H9 (cell line): ENCODE measurements at regions not wholly inside any gene's neighbourhood (a gene's known extent, or its start where the extent isn't known, plus 50 kb on each side); places are given as distances from the start of the nearest gene placed in this dataset.

Experiments used
- DNase-seq: peaks from one replicate; pipeline ENCODE4 v3.0.0-alpha.2; 2017
- H2AFZ ChIP-seq: one replicate; pipeline ENCODE4 v1.6.1; 2013; ENCODE audit warnings: mild to moderate bottlenecking, low read length, control low read depth, moderate library complexity
- H2AK5ac ChIP-seq: 2 replicates; pipeline ENCODE4 v1.6.1; 2013; ENCODE audit warnings: low read length, control low read depth, mixed read lengths; ENCODE audit not compliant: insufficient read length
- H2BK120ac ChIP-seq: one replicate; pipeline ENCODE4 v1.6.1; 2013; ENCODE audit warnings: low read depth, mild to moderate bottlenecking, low read length, control low read depth, inconsistent platforms; ENCODE audit not compliant: poor library complexity, severe bottlenecking
- H2BK12ac ChIP-seq: 2 replicates; pipeline ENCODE4 v1.6.1; 2013; ENCODE audit warnings: low read length, control low read depth, mixed read lengths, low read depth; ENCODE audit not compliant: insufficient read length
- H2BK15ac ChIP-seq: 2 replicates; pipeline ENCODE4 v1.6.1; 2013; ENCODE audit warnings: low read depth, low read length, control low read depth
- H2BK20ac ChIP-seq: one replicate; pipeline ENCODE4 v1.6.1; 2013; ENCODE audit warnings: low read depth, mild to moderate bottlenecking, low read length, control low read depth, inconsistent platforms; ENCODE audit not compliant: poor library complexity, severe bottlenecking
- H2BK5ac ChIP-seq: 2 replicates; pipeline ENCODE4 v1.6.1; 2013; ENCODE audit warnings: low read length, control low read depth, mixed read lengths; ENCODE audit not compliant: insufficient read length
- H3K14ac ChIP-seq: 2 replicates; pipeline ENCODE4 v1.6.1; 2013; ENCODE audit warnings: low read length, control low read depth; ENCODE audit not compliant: insufficient read depth
- H3K18ac ChIP-seq: 2 replicates; pipeline ENCODE4 v1.6.1; 2013; ENCODE audit warnings: low read depth, mild to moderate bottlenecking, mixed read lengths, low read length, control low read depth; ENCODE audit not compliant: insufficient read length
- H3K23ac ChIP-seq: 2 replicates; pipeline ENCODE4 v1.6.1; 2013; ENCODE audit warnings: low read length, control low read depth, mixed read lengths, low read depth; ENCODE audit not compliant: insufficient read length
- H3K23me2 ChIP-seq: 2 replicates; pipeline ENCODE4 v1.6.1; 2013; ENCODE audit warnings: low read depth, mild to moderate bottlenecking, mixed read lengths, low read length, control low read depth; ENCODE audit not compliant: insufficient read length, poor library complexity, severe bottlenecking
- H3K27ac ChIP-seq: 2 replicates; pipeline ENCODE4 v1.5.1; 2013; ENCODE audit warnings: low read length, control low read depth, mixed read lengths, low read depth; ENCODE audit not compliant: insufficient read length
- H3K27me3 ChIP-seq: 2 replicates; pipeline ENCODE4 v1.6.1; 2013; ENCODE audit warnings: low read length, control low read depth, inconsistent platforms; ENCODE audit not compliant: insufficient read depth
- H3K4ac ChIP-seq: 2 replicates; pipeline ENCODE4 v1.6.1; 2013; ENCODE audit warnings: low read depth, mild to moderate bottlenecking, control low read depth, inconsistent platforms, low read length, moderate library complexity
- H3K4me1 ChIP-seq: 2 replicates; pipeline ENCODE4 v1.6.1; 2013; ENCODE audit warnings: low read length, control low read depth, inconsistent platforms; ENCODE audit not compliant: insufficient read depth
- H3K4me2 ChIP-seq: 2 replicates; pipeline ENCODE4 v1.6.1; 2013; ENCODE audit warnings: low read length, control low read depth, mixed read lengths; ENCODE audit not compliant: insufficient read length, insufficient read depth
- H3K56ac ChIP-seq: 2 replicates; pipeline ENCODE4 v1.6.1; 2013; ENCODE audit warnings: low read depth, mild to moderate bottlenecking, mixed read lengths, low read length, control low read depth; ENCODE audit not compliant: insufficient read length
- H3K79me1 ChIP-seq: 2 replicates; pipeline ENCODE4 v1.6.1; 2013; ENCODE audit warnings: low read depth, mild to moderate bottlenecking, moderate library complexity, low read length, control low read depth, inconsistent platforms; ENCODE audit not compliant: insufficient read depth, poor library complexity, severe bottlenecking
- H3K79me2 ChIP-seq: 2 replicates; pipeline ENCODE4 v1.6.1; 2013; ENCODE audit warnings: low read length, control low read depth, inconsistent platforms; ENCODE audit not compliant: insufficient read depth
- H3K9ac ChIP-seq: 2 replicates; pipeline ENCODE4 v1.6.1; 2013; ENCODE audit warnings: low read length, control low read depth, mixed read lengths; ENCODE audit not compliant: insufficient read length; ENCODE audit errors: extremely low read depth
- H3K9me3 ChIP-seq: one replicate; pipeline ENCODE4 v1.6.1; 2013; ENCODE audit warnings: low read depth, low read length, inconsistent platforms; ENCODE audit not compliant: control insufficient read depth
- H3T11ph ChIP-seq: one replicate; pipeline ENCODE4 v1.6.1; 2013; ENCODE audit warnings: mild to moderate bottlenecking, low read length, control low read depth, inconsistent platforms
- H4K20me1 ChIP-seq: one replicate; pipeline ENCODE4 v1.6.1; 2013; ENCODE audit not compliant: control insufficient read depth, insufficient read length, insufficient read depth
- H4K5ac ChIP-seq: 2 replicates; pipeline ENCODE4 v1.6.1; 2013; ENCODE audit warnings: low read depth, mild to moderate bottlenecking, mixed read lengths, low read length, control low read depth; ENCODE audit not compliant: insufficient read length
- H4K8ac ChIP-seq: replicated peaks from 2 replicates; pipeline ENCODE4 v1.6.1; 2013; ENCODE audit warnings: low read length, control low read depth, mixed read lengths, low read depth; ENCODE audit not compliant: insufficient read length
- H4K91ac ChIP-seq: 2 replicates; pipeline ENCODE4 v1.6.1; 2013; ENCODE audit warnings: low read depth, mild to moderate bottlenecking, moderate library complexity, mixed read lengths, low read length, control low read depth; ENCODE audit not compliant: insufficient read length
- H3K27ac Mint-ChIP-seq, 3 experiments: 2 replicates in 2 of 3; 3 replicates in 1 of 3; pipeline ENCODE4 v1.8.0; 2020 to 2021; ENCODE audit warnings: mixed read lengths in 3 of 3, mild to moderate bottlenecking in 1 of 3, moderate library complexity in 1 of 3
- H3K27me3 Mint-ChIP-seq: 2 replicates; pipeline ENCODE4 v1.8.0; 2021; ENCODE audit warnings: low read depth, mild to moderate bottlenecking, moderate library complexity, mixed read lengths
- H3K36me3 Mint-ChIP-seq, 3 experiments: 2 replicates in 2 of 3; 3 replicates in 1 of 3; pipeline ENCODE4 v1.8.0; 2020 to 2021; ENCODE audit warnings: low read depth in 3 of 3, mixed read lengths in 3 of 3; ENCODE audit not compliant: insufficient read depth in 1 of 3
- H3K4me1 Mint-ChIP-seq, 2 experiments: 2 replicates each; pipeline ENCODE4 v1.8.0; 2020; ENCODE audit warnings: mixed read lengths in 2 of 2
- H3K4me3 Mint-ChIP-seq, 2 experiments: 2 replicates in 1 of 2; 3 replicates in 1 of 2; pipeline ENCODE4 v1.8.0; 2020 to 2021; ENCODE audit warnings: mild to moderate bottlenecking in 2 of 2, mixed read lengths in 2 of 2, moderate library complexity in 1 of 2
- H3K9me3 Mint-ChIP-seq, 2 experiments: 2 replicates in 1 of 2; 3 replicates in 1 of 2; pipeline ENCODE4 v1.8.0; 2020; ENCODE audit warnings: mild to moderate bottlenecking in 2 of 2, mixed read lengths in 2 of 2, moderate library complexity in 1 of 2
- CTCF ChIP-seq: fragments of 200-600 bp; sonication (generic); conservative IDR thresholded peaks from 3 replicates; pipeline ENCODE4 v1.8.0; 2021; ENCODE audit warnings: antibody characterized with exemption, mild to moderate bottlenecking
- WGBS: extraction: QIAGEN DNeasy Blood & Tissue Kit; methylation state at CpG from one replicate; pipeline ENCODE4 v1.1.7; 2013; ENCODE audit warnings: missing lambda C conversion rate, low lambda C conversion rate, mixed read lengths; ENCODE audit not compliant: insufficient read length; ENCODE audit errors: extremely low coverage; 5-methylcytosine and 5-hydroxymethylcytosine counted together

GRCh38 chr2:471560-471959 is 183.7 kb upstream of the ALKAL2 start:
- Histone ChIP-seq H2AFZ (no peak overlapping the region), H2BK120ac (no peak overlapping the region), H3K4me2 (no peak overlapping the region), H4K20me1 (no peaks in the 10 kb centered on the region), H3K23ac (no peak overlapping the region), H4K8ac (no peak overlapping the region), H3K27ac (no peak overlapping the region), H2BK5ac (no peak overlapping the region), H4K91ac (no peak overlapping the region), H3K14ac (no peak overlapping the region), H4K5ac (no peak overlapping the region), H3K27me3 (no peaks in the 10 kb centered on the region; the same call in 1 of the 2 replicates), H3K79me1 (no peaks in the 10 kb centered on the region), H3T11ph (no peak overlapping the region), H3K4me1 (no peaks in the 10 kb centered on the region), H3K9me3 (no peaks in the 10 kb centered on the region), H2AK5ac (no peak overlapping the region), H2BK12ac (no peak overlapping the region), H2BK20ac (no peak overlapping the region), H3K18ac (no peak overlapping the region), H3K23me2 (peaks cover 9% of the 10 kb centered on the region), H3K56ac (no peak overlapping the region), H2BK15ac (no peak overlapping the region), H3K4ac (no peak overlapping the region), H3K9ac (no peak overlapping the region), H3K79me2 (no peaks in the 10 kb centered on the region)
- Mint-ChIP-seq H3K27ac (no peak overlapping the region), H3K36me3 (peaks cover 0 to 12% (median 0%) of the 10 kb centered on the region in 3 experiments; a peak in 2 of 7 replicates), H3K9me3 (peaks cover 11 to 16% of the 10 kb centered on the region in 2 experiments), H3K4me3 (no peak overlapping the region), H3K27me3 (peaks cover 37% of the 10 kb centered on the region), H3K4me1 (peaks cover 5 to 6% of the 10 kb centered on the region in 2 experiments)
- no CpG with 5 or more reads among the region's 8 CpGs for WGBS
- TF ChIP-seq CTCF = no peak
- no peak for DNase-seq
